Osteocyte (in vitro differentiated cells): ENCODE measurements at regions not wholly inside any gene's neighbourhood (a gene's known extent, or its start where the extent isn't known, plus 50 kb on each side); places are given as distances from the start of the nearest gene placed in this dataset.

Experiments
- DNase-seq: peaks from one replicate; pipeline ENCODE4 v3.0.0; 2021; ENCODE audit warnings: mixed read lengths; ENCODE audit not compliant: unreplicated experiment; ENCODE audit errors: extremely low spot score
- H3K27ac Mint-ChIP-seq: one replicate; pipeline ENCODE4 v1.8.0; 2021; ENCODE audit warnings: mild to moderate bottlenecking, mixed read lengths; ENCODE audit not compliant: unreplicated experiment
- H3K27me3 Mint-ChIP-seq: one replicate; pipeline ENCODE4 v1.8.0; 2021; ENCODE audit warnings: mixed read lengths; ENCODE audit not compliant: unreplicated experiment
- H3K36me3 Mint-ChIP-seq: one replicate; pipeline ENCODE4 v1.8.0; 2021; ENCODE audit warnings: mixed read lengths; ENCODE audit not compliant: unreplicated experiment
- H3K4me1 Mint-ChIP-seq: one replicate; pipeline ENCODE4 v1.8.0; 2021; ENCODE audit warnings: mixed read lengths; ENCODE audit not compliant: unreplicated experiment
- H3K4me3 Mint-ChIP-seq: one replicate; pipeline ENCODE4 v1.8.0; 2021; ENCODE audit warnings: mild to moderate bottlenecking, moderate library complexity, mixed read lengths; ENCODE audit not compliant: unreplicated experiment
- H3K9me3 Mint-ChIP-seq: one replicate; pipeline ENCODE4 v1.8.0; 2021; ENCODE audit warnings: mixed read lengths; ENCODE audit not compliant: unreplicated experiment
- CTCF ChIP-seq: fragments of 200-600 bp; sonication (generic); IDR thresholded peaks from 2 replicates; pipeline ENCODE4 v1.5.0; 2021; ENCODE audit warnings: antibody characterized with exemption, mild to moderate bottlenecking, moderate library complexity

GRCh38 chr5:71996789-71997188 lies 110.5 kb upstream of the MAP1B start:
- H3K4me3 Mint-ChIP-seq, result no peak overlapping the region
- peaks cover 45% of the 10 kb centered on the region for H3K27me3 Mint-ChIP-seq
- H3K9me3 Mint-ChIP-seq, result no peaks in the 10 kb centered on the region
- H3K4me1 Mint-ChIP-seq, result no peaks in the 10 kb centered on the region
- TF ChIP-seq CTCF, result no peak
- peaks cover 2% of the 10 kb centered on the region for H3K36me3 Mint-ChIP-seq
- no peak overlapping the region for H3K27ac Mint-ChIP-seq
- DNase-seq, result no peak

- no peak for DNase-seq
- H3K27ac Mint-ChIP-seq, result no peak overlapping the region
- no peaks in the 10 kb centered on the region for H3K4me1 Mint-ChIP-seq
- peaks cover 2% of the 10 kb centered on the region for H3K36me3 Mint-ChIP-seq
- TF ChIP-seq CTCF, result no peak
- H3K4me3 Mint-ChIP-seq, result no peak overlapping the region
- H3K9me3 Mint-ChIP-seq, result no peaks in the 10 kb centered on the region
- H3K27me3 Mint-ChIP-seq, result peaks cover 44% of the 10 kb centered on the region
Observed at GRCh38 chr5:71998746-71999145, 108.5 kb upstream of the MAP1B start.

- H3K4me3 Mint-ChIP-seq, result no peak overlapping the region
- H3K27ac Mint-ChIP-seq, result no peak overlapping the region
- no peak for DNase-seq
- TF ChIP-seq CTCF, result no peak
- H3K36me3 Mint-ChIP-seq, result peaks cover 2% of the 10 kb centered on the region
- no peaks in the 10 kb centered on the region for H3K9me3 Mint-ChIP-seq
- no peaks in the 10 kb centered on the region for H3K4me1 Mint-ChIP-seq
- H3K27me3 Mint-ChIP-seq, result peaks cover 47% of the 10 kb centered on the region
Observed at GRCh38 chr5:72000707-72001106, 106.6 kb upstream of the MAP1B start.

DNA sequence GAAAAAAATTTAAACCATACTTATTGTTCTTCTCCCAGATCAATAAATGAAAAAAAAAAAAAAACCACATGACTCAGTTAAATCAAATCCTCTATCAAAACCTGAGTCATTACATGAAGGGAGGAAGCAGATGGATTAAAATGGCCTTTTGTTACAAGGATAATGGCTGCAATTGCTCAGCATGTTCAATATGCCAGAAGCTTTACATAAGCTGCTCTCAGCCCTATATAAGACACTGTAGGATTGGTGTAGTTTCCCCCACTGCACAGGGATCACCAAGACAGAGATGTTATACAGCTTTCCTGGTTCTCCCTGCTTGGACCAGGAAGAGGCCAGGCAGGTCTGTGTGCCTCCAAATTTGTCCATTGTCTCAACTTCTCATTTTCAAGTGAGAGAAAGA lies 101.6 kb upstream of the MAP1B start:
- Mint-ChIP-seq H3K9me3 (no peaks in the 10 kb centered on the region), H3K27me3 (peaks cover 44% of the 10 kb centered on the region), H3K27ac (no peak overlapping the region), H3K36me3 (peaks cover 2% of the 10 kb centered on the region), H3K4me3 (no peak overlapping the region), H3K4me1 (peaks cover 3% of the 10 kb centered on the region)
- DNase-seq, result no peak
- TF ChIP-seq CTCF, result no peak

DNA sequence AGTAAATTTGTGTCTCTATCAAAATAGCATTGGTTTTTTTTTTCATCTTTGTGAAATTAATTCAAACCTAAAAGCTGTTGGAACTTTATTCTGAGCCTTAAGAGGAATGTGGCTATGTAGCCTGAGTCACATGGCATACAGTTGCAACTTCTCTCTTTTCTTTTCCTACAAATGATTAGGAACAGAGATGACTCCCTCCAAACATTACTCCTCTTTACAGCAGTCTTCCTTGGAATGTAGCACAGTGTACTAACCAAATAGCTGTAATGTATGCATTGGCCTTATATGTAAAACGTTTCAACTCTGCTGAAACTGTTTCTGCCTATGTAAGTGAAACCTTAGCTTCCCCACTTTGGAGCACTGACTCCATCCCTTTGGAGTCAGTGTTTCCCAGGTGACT lies 100.9 kb upstream of the MAP1B start:
- no peak for DNase-seq
- H3K4me1 Mint-ChIP-seq, result peaks cover 3% of the 10 kb centered on the region
- peaks cover 46% of the 10 kb centered on the region for H3K27me3 Mint-ChIP-seq
- no peaks in the 10 kb centered on the region for H3K9me3 Mint-ChIP-seq
- H3K36me3 Mint-ChIP-seq, result peaks cover 2% of the 10 kb centered on the region
- no peak overlapping the region for H3K27ac Mint-ChIP-seq
- no peak overlapping the region for H3K4me3 Mint-ChIP-seq
- TF ChIP-seq CTCF, result no peak
